ENCODE measurements at regions not wholly inside any gene's neighbourhood (a gene's known extent, or its start where the extent isn't known, plus 50 kb on each side); places are given as distances from the start of the nearest gene placed in this dataset.
A peak's percentile ranks its signal among the peaks of the same experiment; 100 is the strongest.

DNA sequence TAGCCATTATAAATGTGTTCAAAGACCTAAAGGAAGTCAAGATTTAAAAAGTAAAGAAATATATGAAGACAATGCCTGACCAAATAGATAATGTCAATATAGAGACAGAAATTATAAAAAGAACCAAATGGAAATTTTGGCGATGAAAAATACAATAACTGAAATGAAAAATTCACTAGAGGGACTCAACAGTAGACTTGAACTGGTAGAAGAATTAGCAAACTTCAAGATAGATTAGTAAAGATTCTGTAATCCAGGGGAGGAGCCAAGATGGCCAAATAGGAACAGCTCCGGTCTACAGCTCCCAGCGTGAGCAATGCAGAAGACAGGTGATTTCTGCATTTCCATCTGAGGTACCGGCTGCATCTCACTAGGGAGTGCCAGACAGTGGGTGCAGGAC is 433.2 kb downstream of the HINT1 start:
- no peak overlapping the region for H3K4me3 ChIP-seq
- TF ChIP-seq POLR2AphosphoS5 (IDR thresholded peaks at IDR 0.05), result no peak
- TF ChIP-seq, protein P1, sequence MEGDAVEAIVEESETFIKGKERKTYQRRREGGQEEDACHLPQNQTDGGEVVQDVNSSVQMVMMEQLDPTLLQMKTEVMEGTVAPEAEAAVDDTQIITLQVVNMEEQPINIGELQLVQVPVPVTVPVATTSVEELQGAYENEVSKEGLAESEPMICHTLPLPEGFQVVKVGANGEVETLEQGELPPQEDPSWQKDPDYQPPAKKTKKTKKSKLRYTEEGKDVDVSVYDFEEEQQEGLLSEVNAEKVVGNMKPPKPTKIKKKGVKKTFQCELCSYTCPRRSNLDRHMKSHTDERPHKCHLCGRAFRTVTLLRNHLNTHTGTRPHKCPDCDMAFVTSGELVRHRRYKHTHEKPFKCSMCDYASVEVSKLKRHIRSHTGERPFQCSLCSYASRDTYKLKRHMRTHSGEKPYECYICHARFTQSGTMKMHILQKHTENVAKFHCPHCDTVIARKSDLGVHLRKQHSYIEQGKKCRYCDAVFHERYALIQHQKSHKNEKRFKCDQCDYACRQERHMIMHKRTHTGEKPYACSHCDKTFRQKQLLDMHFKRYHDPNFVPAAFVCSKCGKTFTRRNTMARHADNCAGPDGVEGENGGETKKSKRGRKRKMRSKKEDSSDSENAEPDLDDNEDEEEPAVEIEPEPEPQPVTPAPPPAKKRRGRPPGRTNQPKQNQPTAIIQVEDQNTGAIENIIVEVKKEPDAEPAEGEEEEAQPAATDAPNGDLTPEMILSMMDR (IDR thresholded peaks at IDR 0.05), result no peak
- TF ChIP-seq EP300 (IDR thresholded peaks at IDR 0.05), result no peak
- no peak for TF ChIP-seq POLR2A (IDR thresholded peaks at IDR 0.05)
- H3K27me3 ChIP-seq, result no peaks in the 10 kb centered on the region
- no peak overlapping the region for H3K27ac ChIP-seq
- no peaks in the 10 kb centered on the region for H3K9me3 ChIP-seq
- no peak for DNase-seq (ENCODE audit: low spot score in 2 of 2)
- H3K36me3 ChIP-seq, result no peaks in the 10 kb centered on the region
- 98% methylated on average over 4 of the region's 4 CpGs for WGBS
- no peaks in the 10 kb centered on the region for H3K4me1 ChIP-seq

DNA sequence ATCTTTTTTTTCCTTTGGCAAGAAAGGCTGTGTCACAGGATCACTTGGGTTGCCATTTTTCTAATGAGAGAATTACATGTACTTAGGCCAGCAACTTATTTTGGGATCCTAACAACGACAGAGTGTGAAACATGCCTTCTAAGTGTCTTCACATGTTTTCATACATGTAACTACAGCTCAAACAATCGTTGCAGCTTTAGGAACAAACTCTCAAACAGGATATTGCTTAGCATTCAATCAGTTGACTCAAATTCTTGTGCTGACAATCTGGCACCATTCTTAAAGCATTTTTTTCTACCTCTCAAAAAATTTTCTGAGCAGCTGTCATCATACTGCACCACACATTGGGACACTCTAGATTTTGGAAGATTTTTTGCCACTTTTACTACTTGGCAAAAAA is 435.5 kb downstream of the HINT1 start:
- no peaks in the 10 kb centered on the region for H3K27me3 ChIP-seq
- H3K4me1 ChIP-seq, result no peaks in the 10 kb centered on the region
- no peak overlapping the region for H3K27ac ChIP-seq
- WGBS, result 12% methylated on average over 2 of the region's 2 CpGs
- H3K36me3 ChIP-seq, result no peaks in the 10 kb centered on the region
- TF ChIP-seq EP300 (IDR thresholded peaks at IDR 0.05), result no peak
- no peak for TF ChIP-seq POLR2AphosphoS5 (IDR thresholded peaks at IDR 0.05)
- TF ChIP-seq, protein P1 (IDR thresholded peaks at IDR 0.05), result no peak
- H3K9me3 ChIP-seq, result no peaks in the 10 kb centered on the region
- no peak overlapping the region for H3K4me3 ChIP-seq
- DNase-seq (ENCODE audit: low spot score in 2 of 2), result no peak

DNA sequence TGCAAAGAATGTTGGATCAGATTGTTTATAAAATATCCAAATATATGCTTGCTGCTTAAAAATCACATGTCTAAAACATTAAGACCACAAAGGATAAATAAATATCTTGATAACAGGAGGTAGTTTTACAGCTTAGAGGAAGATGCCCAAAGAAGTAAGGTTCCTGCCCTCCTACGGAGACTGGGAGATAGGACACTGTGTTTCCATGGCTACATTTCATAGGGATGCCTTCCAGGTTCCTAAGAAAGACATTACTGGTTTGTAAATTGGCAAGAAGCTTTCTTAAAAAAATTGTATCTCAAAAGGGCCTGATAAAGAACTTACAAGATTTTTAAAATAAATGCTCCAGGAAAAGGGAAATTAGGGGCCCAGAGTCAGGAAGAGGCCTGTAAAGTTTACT is 437.2 kb downstream of the HINT1 start:
- no peaks in the 10 kb centered on the region for H3K27me3 ChIP-seq
- TF ChIP-seq POLR2A (IDR thresholded peaks at IDR 0.05), result no peak
- WGBS, result 88% methylated on average over 1 of the region's 1 CpG
- H3K27ac ChIP-seq, result no peak overlapping the region
- DNase-seq (ENCODE audit: low spot score in 2 of 2), result no peak
- H3K9me3 ChIP-seq, result no peaks in the 10 kb centered on the region
- H3K36me3 ChIP-seq, result no peaks in the 10 kb centered on the region
- no peak overlapping the region for H3K4me3 ChIP-seq
- no peaks in the 10 kb centered on the region for H3K4me1 ChIP-seq

DNA sequence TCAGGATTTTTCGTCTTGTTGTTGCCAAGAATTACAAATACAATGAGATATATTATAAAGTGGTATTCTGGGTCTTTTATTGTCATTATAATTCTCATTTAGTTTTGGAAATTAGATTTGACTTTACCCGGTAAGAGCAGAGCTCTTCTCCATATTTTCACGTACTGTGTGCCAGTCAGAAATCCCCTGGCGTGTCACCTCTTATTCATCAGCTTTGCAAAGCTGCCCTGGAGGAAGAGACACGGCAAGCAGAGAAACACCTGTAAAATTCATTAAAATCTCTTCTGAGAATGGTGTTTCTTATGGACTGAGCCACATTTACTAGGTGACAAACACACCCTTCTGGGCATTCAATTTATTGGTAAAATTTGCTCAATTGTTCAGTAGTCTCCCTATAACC is 440.4 kb downstream of the HINT1 start:
- Histone ChIP-seq H3K27me3 (no peaks in the 10 kb centered on the region), H3K4me3 (no peak overlapping the region), H3K9me3 (no peaks in the 10 kb centered on the region), H3K4me1 (no peaks in the 10 kb centered on the region), H3K36me3 (no peaks in the 10 kb centered on the region), H3K27ac (no peak overlapping the region)
- 53% methylated on average over 5 of the region's 5 CpGs for WGBS
- DNase-seq (ENCODE audit: low spot score in 2 of 2), result no peak
- TF ChIP-seq, protein P1 (IDR thresholded peaks at IDR 0.05), result no peak
- no peak for TF ChIP-seq POLR2AphosphoS5 (IDR thresholded peaks at IDR 0.05)
- no peak for TF ChIP-seq POLR2A (IDR thresholded peaks at IDR 0.05)

GRCh38 chr5:130720355-130720754 is 444.7 kb downstream of the HINT1 start:
- H3K36me3 ChIP-seq, result no peaks in the 10 kb centered on the region
- H3K4me1 ChIP-seq, result no peaks in the 10 kb centered on the region
- no peak overlapping the region for H3K27ac ChIP-seq
- no peaks in the 10 kb centered on the region for H3K9me3 ChIP-seq
- DNase-seq (ENCODE audit: low spot score in 2 of 2), result no peak
- H3K4me3 ChIP-seq, result no peak overlapping the region
- TF ChIP-seq EP300 (IDR thresholded peaks at IDR 0.05), result no peak
- TF ChIP-seq, protein P1 (IDR thresholded peaks at IDR 0.05), result peak in 1 of 2 donors; percentile 30
- no peak for TF ChIP-seq POLR2A (IDR thresholded peaks at IDR 0.05)
- TF ChIP-seq POLR2AphosphoS5 (IDR thresholded peaks at IDR 0.05), result no peak
- 24% methylated on average over 1 of the region's 1 CpG for WGBS
- no peaks in the 10 kb centered on the region for H3K27me3 ChIP-seq

DNA sequence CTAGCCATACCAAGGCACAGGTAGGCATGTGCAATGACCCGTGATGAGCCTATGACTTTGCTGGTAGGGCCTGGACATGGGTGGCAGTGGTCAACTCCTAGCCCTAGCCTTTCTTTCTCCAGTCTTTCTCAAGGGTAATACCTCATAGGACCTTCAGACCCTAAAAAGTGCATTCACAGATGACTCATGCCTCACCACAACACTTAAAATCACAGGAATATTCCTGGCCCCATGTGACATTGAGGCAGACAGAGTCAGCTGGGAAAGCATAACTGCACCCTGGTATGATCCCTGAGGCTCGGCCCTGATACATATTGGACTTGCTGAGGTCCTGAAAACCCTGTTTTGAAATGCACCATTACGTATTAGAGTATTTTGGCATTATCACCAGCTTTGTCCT is 449.5 kb downstream of the HINT1 start:
- WGBS, result 83% methylated on average over 3 of the region's 3 CpGs
- no peak for DNase-seq (ENCODE audit: low spot score in 2 of 2)
- TF ChIP-seq POLR2AphosphoS5 (IDR thresholded peaks at IDR 0.05) (no peak), EP300 (IDR thresholded peaks at IDR 0.05) (no peak), POLR2A (IDR thresholded peaks at IDR 0.05) (no peak)
- TF ChIP-seq, protein P1 (IDR thresholded peaks at IDR 0.05), result no peak
- Histone ChIP-seq H3K9me3 (no peaks in the 10 kb centered on the region), H3K27me3 (no peaks in the 10 kb centered on the region), H3K4me3 (no peak overlapping the region), H3K4me1 (no peaks in the 10 kb centered on the region), H3K27ac (no peak overlapping the region), H3K36me3 (no peaks in the 10 kb centered on the region)
